GM12878 (cell line): ENCODE measurements at regions not wholly inside any gene's neighbourhood (a gene's known extent, or its start where the extent isn't known, plus 50 kb on each side); places are given as distances from the start of the nearest gene placed in this dataset.

Source experiments
- ATAC-seq: fragments of 200-7000 bp; cut with Tn5 transposase; 3 replicates; pipeline ENCODE4 v1.9.1; 2020; ENCODE audit warnings: mild to moderate bottlenecking, moderate library complexity
- BruUV-seq: library from RNA; stranded (reverse); fragments of 400-500 nt; replicated peaks from 2 replicates; lab custom pipeline; 2021; lab: Mats Ljungman, UMichigan
- CTCF ChIA-PET: fragments of 300-600 bp; sonication (Branson Sonifier 250); formaldehyde crosslinking; extraction: SDS; loops from one replicate; lab custom pipeline; 2021; ENCODE audit warnings: inconsistent platforms; lab: Yijun Ruan, JAX
- POLR2A ChIA-PET: fragments of 350-600 bp; formaldehyde crosslinking; extraction: SDS; loops from one replicate; lab custom pipeline; 2021; ENCODE audit warnings: inconsistent platforms; lab: Charles Lee
- RAD21 ChIA-PET: fragments of 300-600 bp; sonication (Branson Sonifier 250); formaldehyde crosslinking; loops from one replicate; lab custom pipeline; 2023; ENCODE audit warnings: antibody characterized with exemption; ENCODE audit not compliant: unreplicated experiment; lab: Charles Lee
- SMC1A ChIA-PET: fragments of 300-600 bp; sonication (Branson Sonifier 250); formaldehyde crosslinking; loops from one replicate; lab custom pipeline; 2023; ENCODE audit not compliant: unreplicated experiment, uncharacterized antibody; lab: Charles Lee
- DNase-seq: peaks from one replicate; pipeline ENCODE4 v3.0.0-alpha.2; 2011; ENCODE audit warnings: low read depth, low spot score
- FAIRE-seq: peaks from 3 replicates; lab custom pipeline; 2011; peaks lifted over from hg19 to GRCh38; lab: Jason Lieb, UNC
- H2AFZ ChIP-seq: 2 replicates; pipeline ENCODE4 v1.6.0; 2011; ENCODE audit warnings: low read depth, low read length, control low read depth; ENCODE audit not compliant: control insufficient read depth
- H3K27ac ChIP-seq: 2 replicates; pipeline ENCODE4 v1.5.1; 2011; ENCODE audit warnings: control low read depth; ENCODE audit not compliant: control insufficient read depth, insufficient read depth
- H3K27me3 ChIP-seq, 2 experiments: replicated peaks in 1 of 2; 2 replicates each; pipeline versions ENCODE4 v1.6.0 to v1.6.1; 2011; ENCODE audit warnings: low read length in 1 of 2; ENCODE audit not compliant: control insufficient read depth in 2 of 2, insufficient read depth in 2 of 2
- H3K36me3 ChIP-seq, 2 experiments: 2 replicates each; pipeline ENCODE4 v1.5.1; 2011; ENCODE audit warnings: low read length in 1 of 2; ENCODE audit not compliant: control insufficient read depth in 2 of 2, insufficient read depth in 2 of 2
- H3K4me1 ChIP-seq: 2 replicates; pipeline ENCODE4 v1.6.1; 2011; ENCODE audit warnings: mild to moderate bottlenecking, low read length, moderate library complexity, mixed read lengths; ENCODE audit not compliant: control insufficient read depth, insufficient read depth
- H3K4me2 ChIP-seq: 2 replicates; pipeline ENCODE4 v1.6.0; 2011; ENCODE audit warnings: control low read depth; ENCODE audit not compliant: control insufficient read depth, insufficient read depth
- H3K4me3 ChIP-seq: fragments of 200-600 bp; sonication (generic); 2 replicates; pipeline ENCODE4 v1.5.1; 2016
- H3K79me2 ChIP-seq: 2 replicates; pipeline ENCODE4 v1.6.0; 2011; ENCODE audit warnings: low read length; ENCODE audit not compliant: control insufficient read depth, insufficient read depth
- H3K9ac ChIP-seq: 2 replicates; pipeline ENCODE4 v1.8.0; 2011; ENCODE audit warnings: low read length, control low read depth, mixed read lengths; ENCODE audit not compliant: control insufficient read depth, insufficient read depth
- H3K9me3 ChIP-seq: replicated peaks from 3 replicates; pipeline ENCODE4 v1.5.1; 2011; ENCODE audit warnings: mild to moderate bottlenecking, low read length; ENCODE audit not compliant: control insufficient read depth, insufficient read depth
- H4K20me1 ChIP-seq: 2 replicates; pipeline ENCODE4 v1.6.0; 2011; ENCODE audit not compliant: control insufficient read depth, insufficient read depth
- BCL3 ChIP-seq: IDR thresholded peaks from 2 replicates; pipeline ENCODE4 v1.6.1; 2011; ENCODE audit warnings: borderline replicate concordance, low read depth, mild to moderate bottlenecking, moderate library complexity, low read length; ENCODE audit not compliant: insufficient read depth, poor library complexity, severe bottlenecking
- DPF2 ChIP-seq: fragments of 450-650 bp; IDR thresholded peaks from 2 replicates; pipeline ENCODE4 v1.6.1; 2017; ENCODE audit warnings: mild to moderate bottlenecking
- FOS ChIP-seq: IDR thresholded peaks from 3 replicates; pipeline ENCODE4 v1.6.1; 2011; ENCODE audit warnings: borderline replicate concordance; ENCODE audit not compliant: insufficient read length; ENCODE audit errors: extremely low read depth
- KDM1A ChIP-seq: fragments of 200-600 bp; sonication (generic); IDR thresholded peaks from 2 replicates; pipeline ENCODE4 v1.6.1; 2016; ENCODE audit warnings: borderline replicate concordance
- KLF5 ChIP-seq: fragments of 450-650 bp; IDR thresholded peaks from 2 replicates; pipeline ENCODE4 v1.6.1; 2014; ENCODE audit warnings: mild to moderate bottlenecking; ENCODE audit not compliant: partially characterized antibody
- NR2C1 ChIP-seq: fragments of 450-650 bp; IDR thresholded peaks from 2 replicates; pipeline ENCODE4 v1.6.1; 2017; ENCODE audit warnings: antibody characterized with exemption, mild to moderate bottlenecking, moderate library complexity
- PAX8 ChIP-seq: fragments of 450-650 bp; IDR thresholded peaks from 2 replicates; pipeline ENCODE4 v1.6.1; 2017; ENCODE audit warnings: mild to moderate bottlenecking, moderate library complexity
- POLR2AphosphoS5 ChIP-seq: IDR thresholded peaks from 2 replicates; pipeline ENCODE4 v1.6.1; 2011; ENCODE audit warnings: mild to moderate bottlenecking, low read length, inconsistent platforms
- SMC3 ChIP-seq: IDR thresholded peaks from 2 replicates; pipeline ENCODE4 v1.6.1; 2011; ENCODE audit warnings: low read length, improper control_type of control experiment, borderline replicate concordance
- WRNIP1 ChIP-seq: IDR thresholded peaks from 2 replicates; pipeline ENCODE4 v1.6.1; 2011; ENCODE audit warnings: low read depth, low read length, improper control_type of control experiment, borderline replicate concordance
- YBX1 ChIP-seq: fragments of 450-650 bp; IDR thresholded peaks from 2 replicates; pipeline ENCODE4 v1.6.1; 2016; ENCODE audit warnings: antibody characterized with exemption
- ZBTB33 ChIP-seq: fragments of 450-650 bp; IDR thresholded peaks from 2 replicates; pipeline ENCODE4 v1.6.1; 2017; ENCODE audit warnings: mild to moderate bottlenecking
- WGBS: methylation state at CpG from one replicate; pipeline ENCODE4 v1.1.6; 2016; ENCODE audit warnings: low lambda C conversion rate; ENCODE audit not compliant: insufficient replicate concordance, insufficient coverage; ENCODE audit errors: missing lambda C conversion rate; 5-methylcytosine and 5-hydroxymethylcytosine counted together
- in situ Hi-C: fragments of 300-500 bp; cut with MboI; formaldehyde crosslinking; loops from 9 replicates; pipeline ENCODE4 v1.14.3; 2018; ENCODE audit warnings: mixed read lengths
- intact Hi-C: fragments of 100-400 bp; cut with micrococcal nuclease; formaldehyde crosslinking; loops from one replicate; pipeline ENCODE4 v1.14.2; 2022; ENCODE audit not compliant: unreplicated experiment

GRCh38 chr2:238652053-238652770 lies 195.7 kb upstream of the TWIST2 start (continued):
- TF ChIP-seq KDM1A, result no peak
- TF ChIP-seq BCL3, result no peak
- TF ChIP-seq KLF5, result no peak
- no peak for TF ChIP-seq WRNIP1

GRCh38 chr2:238652771-238653157 lies 195.1 kb upstream of the TWIST2 start:
- Histone ChIP-seq H3K4me1 (no peaks in the 10 kb centered on the region), H3K27me3 (no peaks in the 10 kb centered on the region), H3K27ac (no peak overlapping the region), H3K36me3 (no peaks in the 10 kb centered on the region), H4K20me1 (no peaks in the 10 kb centered on the region), H3K79me2 (no peaks in the 10 kb centered on the region), H3K4me3 (no peak overlapping the region), H2AFZ (no peak overlapping the region), H3K4me2 (no peak overlapping the region), H3K9me3 (no peaks in the 10 kb centered on the region), H3K9ac (no peak overlapping the region)
- TF ChIP-seq NR2C1 (no peak), DPF2 (no peak), SMC3 (no peak), PAX8 (no peak), YBX1 (no peak), POLR2AphosphoS5 (no peak), FOS (no peak), ZBTB33 (no peak)
- no peak for ATAC-seq
- no peak for FAIRE-seq
- POLR2A ChIA-PET, result no interaction called here
- SMC1A ChIA-PET, result no interaction called here
- RAD21 ChIA-PET, result no interaction called here
- CTCF ChIA-PET, result no interaction called here
- in situ Hi-C loops (no loop called here), intact Hi-C loops (no loop called here)
- DNase-seq, result no peak
- no TSS peak for BruUV-seq
- WGBS, result 32% methylated on average over 12 of the region's 13 CpGs
